HG02938 (cell line): ENCODE measurements at regions not wholly inside any gene's neighbourhood (a gene's known extent, or its start where the extent isn't known, plus 50 kb on each side); places are given as distances from the start of the nearest gene placed in this dataset.
"Not testable (repeated sequence)": the region's sequence is repeated elsewhere in the genome, so short reads cannot be mapped to it uniquely, and the experiment has no call there.

Experiments used
- ATAC-seq: cut with Tn5 transposase; IDR thresholded peaks from one replicate; pipeline ENCODE4 v1.9.1; 2021; ENCODE audit warnings: mild to moderate bottlenecking, moderate library complexity; ENCODE audit not compliant: unreplicated experiment

DNA sequence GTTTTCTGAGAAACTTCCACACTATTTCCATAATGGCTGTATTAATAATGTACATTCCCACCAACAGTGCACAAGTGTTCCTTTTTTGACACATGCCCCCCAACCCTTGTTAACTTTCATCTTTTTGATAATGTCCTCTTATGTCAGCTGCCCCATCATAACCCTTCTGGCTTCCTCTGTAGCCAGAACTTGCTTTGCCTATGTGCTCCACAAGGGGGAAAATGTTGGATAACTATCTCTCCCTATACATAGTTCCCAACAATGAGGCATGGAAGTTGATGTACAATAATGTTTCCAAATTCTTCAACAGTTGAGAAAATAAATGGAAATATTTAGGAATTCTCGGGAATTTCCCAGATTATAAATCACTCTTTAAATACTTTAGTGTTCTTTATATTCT, 142.9 kb downstream of the ASB9 start:
- no peak for ATAC-seq

DNA sequence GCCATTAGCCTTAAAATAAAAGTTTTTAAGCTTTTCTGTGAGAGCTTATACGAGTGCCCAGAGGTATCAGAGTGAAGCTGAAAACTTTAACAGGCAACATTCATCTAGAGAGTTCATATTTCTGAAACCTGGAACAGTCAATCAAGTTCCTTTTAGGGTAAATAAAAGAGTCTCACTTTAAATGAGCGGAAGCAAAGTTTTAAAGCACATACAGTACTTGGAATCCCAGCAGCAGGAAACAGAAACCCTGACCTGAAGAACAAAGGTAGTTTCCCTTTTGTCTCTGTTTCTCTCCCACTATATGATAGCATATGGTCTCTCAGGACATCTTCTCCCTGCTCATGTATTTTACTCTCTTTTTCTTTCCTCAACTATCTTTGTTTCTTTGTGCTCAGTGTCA, 153.0 kb downstream of the ASB9 start:
- ATAC-seq = no peak

DNA sequence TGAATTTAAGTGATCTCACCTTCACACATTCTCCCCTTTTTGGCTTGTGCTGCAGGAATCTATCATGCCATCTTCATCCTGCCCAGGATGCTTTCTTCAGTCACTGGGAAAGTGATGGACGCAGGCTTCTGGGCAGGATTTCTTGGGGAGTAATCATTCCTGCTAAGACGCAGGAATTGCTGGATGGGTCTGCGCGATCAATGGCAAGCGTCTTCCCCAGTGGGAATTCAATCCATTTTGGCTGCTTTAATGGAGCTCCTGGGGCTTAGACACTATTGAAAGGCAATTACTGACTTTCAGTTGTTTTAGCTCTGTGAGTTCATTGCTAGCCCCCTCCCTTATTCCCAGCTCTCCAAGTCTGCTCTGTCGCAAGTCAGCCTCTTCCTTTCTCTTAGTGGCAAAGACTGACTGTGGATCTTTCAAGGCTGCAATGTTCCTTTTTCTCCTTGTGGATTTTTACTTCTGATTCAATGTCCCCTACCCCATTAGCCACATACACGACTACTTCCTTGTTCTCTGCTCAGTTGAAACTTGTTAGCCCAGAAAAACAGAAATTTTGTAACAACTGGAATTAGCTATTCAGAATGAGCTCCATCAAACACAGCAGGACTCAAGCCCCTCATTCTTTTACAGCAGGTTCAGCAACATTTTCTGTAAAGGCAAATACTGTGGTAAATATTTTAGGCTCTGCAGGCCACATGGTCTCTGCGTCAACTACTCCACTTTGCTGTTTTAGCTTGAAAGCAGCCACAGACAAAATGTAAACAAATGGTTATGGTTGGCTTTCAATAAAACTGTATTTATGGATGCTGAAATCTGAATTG, 154.9 kb downstream of the ASB9 start:
- ATAC-seq = no peak

DNA sequence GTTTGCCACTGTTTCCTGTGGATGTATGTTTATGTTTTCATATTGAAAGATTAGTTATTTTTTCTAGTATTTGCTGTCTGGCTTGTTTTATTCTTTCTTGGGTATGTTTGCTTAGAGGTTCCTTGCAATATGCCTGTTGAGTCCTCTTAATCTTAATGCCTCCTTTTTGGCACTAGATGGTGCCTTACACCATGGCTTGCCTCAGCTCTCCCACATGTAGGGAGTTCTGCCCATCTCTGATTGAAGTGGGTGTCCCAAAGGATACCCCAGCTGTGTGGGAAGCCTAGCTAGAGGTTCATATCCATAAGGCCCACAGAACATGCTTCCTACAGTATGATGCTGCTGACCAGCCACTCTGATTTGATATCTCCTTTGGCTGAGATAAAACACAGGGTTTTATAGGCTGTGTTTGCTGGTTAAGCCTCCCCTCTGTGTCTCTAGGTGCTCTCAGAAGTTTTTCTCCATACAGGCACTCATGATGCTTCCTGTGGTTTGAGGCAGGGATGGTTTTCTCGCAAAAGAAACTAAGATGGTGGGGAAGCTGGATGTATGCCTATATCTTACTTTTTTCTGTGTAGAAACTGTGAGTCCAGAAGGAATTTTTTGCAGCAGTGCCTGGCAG, 162.4 kb downstream of the ASB9 start:
- no peak for ATAC-seq

DNA sequence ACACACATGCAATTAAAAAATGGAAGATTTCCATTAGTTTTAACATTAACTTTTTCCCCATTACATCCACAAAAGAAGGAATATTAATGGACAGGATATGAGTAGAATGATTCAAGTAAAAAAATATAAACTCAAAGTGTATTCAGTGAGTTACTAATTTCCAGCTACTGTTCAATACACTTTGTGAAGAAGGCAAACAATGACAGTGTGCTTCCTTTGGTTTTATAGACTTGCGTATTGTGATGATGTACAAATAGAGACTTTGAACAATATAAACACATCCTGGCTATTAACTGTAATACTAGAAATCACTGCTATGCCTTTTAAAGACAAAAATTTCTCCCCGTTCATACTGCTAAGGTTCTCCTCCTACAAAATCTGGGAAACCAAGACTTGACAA, 171.4 kb downstream of the ASB9 start:
- ATAC-seq = no peak

DNA sequence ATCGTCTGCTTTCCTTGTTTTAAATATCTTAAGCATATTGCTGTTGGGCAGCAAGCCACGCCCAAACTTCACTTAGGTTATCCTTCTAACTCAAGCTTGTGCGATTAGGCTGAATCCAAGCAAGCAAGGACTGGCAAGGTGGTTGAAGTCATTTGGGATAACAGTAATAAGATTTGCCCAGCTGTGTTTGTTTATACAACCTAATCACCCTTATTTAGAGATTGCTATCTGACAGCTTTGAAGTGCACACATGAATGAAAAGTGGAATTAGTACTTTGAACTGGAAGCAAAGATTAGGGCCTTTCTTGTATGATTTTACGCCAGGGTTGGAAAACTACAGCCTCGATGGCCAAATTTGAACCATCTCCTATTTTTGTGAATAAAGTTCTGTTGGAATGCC, 182.1 kb downstream of the ASB9 start:
- no peak for ATAC-seq

DNA sequence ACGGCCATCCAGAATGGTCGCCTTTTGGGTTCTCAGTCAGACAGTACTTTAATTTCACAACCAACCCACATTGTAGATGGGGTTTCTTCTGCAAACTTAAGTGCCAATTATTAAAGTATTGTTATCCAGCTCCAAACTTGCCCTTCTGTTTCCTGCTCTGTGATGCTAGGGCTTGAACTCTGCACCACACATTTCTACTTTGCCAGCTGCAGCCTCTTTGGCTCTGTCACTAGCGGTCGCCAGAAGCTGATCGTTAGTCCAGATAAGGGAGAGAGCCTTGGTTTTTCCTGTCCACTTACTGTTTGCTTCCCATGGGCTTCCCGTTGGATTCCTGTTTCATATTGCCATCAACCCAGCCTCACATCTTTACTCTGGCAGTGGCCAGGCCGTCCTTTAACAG, 196.6 kb downstream of the ASB9 start:
- ATAC-seq = no peak

DNA sequence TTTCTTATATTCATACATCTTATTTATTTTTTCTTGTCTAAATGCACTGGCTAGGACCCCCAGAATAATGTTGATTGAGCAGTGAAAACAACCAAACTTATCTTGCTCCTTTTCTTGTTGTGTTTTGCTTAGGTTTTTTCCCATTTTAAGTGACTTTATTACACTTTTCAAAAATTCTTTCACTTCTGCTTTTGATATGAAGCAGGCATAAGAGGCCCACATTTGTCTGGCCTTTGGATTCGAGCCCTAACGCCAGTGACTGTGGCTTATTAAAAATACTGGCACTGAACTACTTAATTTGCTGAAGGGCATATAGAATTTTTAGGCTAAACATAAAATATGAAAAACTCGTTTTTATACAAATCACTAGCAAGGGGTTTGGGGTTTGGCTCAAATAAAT, 197.0 kb downstream of the ASB9 start:
- no peak for ATAC-seq

DNA sequence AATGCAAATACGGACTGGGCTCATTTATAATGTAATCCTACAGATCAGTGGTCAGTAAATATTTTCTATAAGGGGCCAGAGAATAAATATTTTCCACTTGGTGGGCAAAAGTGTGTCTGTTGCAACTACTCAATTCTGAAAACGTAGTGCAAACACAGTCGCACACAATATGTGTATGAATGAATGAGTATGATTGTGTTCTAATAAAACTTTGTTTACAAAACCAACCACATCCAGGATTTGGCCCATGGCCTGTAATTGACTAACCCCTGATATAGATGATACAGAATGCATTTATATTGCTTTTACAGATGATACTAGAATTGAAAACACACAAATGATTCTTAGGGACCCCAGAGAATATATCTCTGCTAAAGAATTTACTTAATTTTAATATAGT, 197.6 kb downstream of the ASB9 start:
- ATAC-seq = no peak

DNA sequence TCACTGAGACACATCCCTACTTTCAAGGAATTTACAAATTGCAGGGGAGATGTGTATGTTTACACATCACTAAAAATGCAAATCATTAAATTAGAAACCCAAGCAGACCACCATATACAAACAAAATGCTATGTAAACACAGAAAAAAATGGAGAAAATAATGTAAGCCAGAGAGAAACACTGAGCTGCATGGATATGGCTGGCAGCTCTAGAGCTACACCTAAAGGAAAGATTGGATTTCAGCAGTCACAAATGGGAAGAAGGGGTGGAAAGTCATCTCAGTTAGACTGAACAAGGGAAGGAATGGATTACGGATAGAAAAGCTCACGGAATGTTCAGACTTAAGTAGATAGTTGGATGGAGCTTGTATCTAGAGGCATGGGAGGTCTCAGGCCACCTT, 186.3 kb downstream of the MOSPD2 start:
- no peak for ATAC-seq

DNA sequence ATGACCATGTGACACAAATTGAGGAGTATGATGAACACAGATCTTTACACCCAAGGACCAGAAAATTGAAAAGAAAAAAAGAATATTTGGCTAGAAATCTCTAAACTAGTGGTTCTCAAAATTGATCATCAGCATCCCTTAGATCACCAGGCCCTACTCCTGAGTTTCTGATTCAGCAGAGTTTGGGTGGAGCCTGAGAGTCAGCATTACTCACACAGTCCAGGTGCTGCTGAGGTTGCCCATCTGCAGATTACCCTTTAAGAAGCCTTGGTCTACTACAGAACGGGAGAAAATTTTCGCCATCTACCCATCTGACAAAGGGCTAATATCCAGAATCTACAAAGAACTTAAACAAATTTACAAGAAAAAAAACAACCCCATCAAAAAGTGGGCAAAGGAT, 182.8 kb downstream of the MOSPD2 start:
- no peak for ATAC-seq

DNA sequence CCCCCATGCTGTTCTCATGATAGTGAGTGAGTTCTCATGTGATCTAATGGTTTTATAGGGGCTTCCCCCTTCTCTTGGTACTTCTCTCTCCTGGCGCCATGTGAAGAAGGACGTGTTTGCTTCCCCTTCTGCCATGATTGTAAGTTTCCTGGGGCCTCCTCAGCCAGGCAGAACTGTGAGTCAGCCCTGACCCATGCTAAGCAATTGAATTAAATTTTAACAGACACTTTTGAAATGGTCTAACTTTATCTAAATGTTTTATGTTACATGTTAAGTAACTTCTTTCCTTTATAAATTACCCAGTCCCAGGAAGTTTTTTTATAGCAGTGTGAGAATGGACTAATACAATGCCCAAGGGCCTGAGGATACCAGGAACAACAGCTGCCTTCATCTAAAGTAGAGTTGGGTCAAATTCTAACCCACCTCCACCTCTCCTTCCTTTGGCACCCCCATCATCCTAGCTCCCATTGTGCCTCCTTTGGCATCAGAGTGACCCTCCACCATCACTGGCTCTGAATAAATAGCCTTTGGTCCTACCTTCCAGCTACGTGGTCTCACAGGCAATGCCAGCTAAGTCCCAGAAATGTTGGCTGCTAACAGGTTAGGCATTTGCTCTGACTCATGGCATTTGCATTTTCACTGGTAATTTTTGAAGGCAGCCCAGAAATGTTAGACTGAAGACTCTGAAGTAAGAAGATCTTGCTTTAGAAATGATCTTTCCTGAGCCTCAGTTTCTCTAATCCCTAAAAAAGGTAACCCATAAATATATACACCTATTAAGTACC, 182.1 kb downstream of the MOSPD2 start:
- ATAC-seq = no peak

DNA sequence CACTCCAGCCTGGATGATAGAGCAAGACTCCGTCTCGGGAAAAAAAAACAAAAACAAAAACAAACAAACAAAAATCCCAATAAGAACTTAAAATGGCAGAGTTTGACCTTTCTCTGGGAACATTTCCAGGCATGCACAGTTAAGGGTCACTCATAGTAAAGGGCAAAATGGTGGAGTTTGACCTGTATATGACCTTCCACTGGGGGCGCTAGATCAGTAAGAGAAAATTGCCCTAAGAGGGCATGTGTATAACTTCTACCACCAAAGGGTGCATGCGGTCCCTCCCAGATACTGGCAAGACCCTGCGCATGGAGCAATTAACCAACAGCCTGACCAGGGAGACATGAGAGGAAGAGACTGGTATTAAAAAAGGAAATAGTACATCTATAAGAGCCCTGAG, 177.2 kb downstream of the MOSPD2 start:
- no peak for ATAC-seq

DNA sequence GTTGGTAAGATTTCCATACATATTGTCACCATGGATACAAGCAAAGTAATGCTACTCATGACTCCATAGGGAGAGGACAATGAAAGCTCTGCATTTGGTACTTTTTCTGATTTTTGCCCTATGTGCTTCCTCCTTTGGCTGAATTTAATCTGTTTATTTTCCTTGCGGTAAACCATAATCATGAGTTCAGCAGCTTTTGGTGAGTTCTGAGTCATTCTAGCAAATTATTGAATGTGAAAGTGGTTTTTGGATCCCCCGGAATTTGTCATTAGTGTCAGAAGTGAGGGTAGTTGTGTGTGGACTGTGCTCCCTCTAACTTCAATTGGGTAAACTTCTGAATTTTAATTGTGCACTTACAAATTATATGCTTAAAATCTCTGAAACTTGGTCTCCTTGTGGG, 170.3 kb downstream of the MOSPD2 start:
- no peak for ATAC-seq

DNA sequence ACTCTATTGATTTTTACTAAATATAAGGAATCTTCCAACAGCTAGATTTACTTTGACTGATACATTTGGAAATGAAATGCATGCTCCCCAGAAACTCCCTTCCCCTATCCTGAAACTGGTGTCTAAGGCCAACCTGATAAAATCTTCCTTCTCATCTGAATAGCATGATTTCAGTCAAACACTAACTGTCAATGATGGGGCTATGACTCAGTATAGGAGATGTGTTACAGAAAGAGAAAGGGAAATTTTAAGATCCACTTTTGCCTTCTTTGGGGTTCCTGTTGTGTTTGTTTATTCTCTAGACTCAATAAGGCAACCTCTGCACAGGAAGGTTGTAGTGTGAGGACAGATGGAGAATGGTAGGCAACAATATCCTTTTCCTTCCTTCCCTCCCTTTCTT, 160.7 kb downstream of the MOSPD2 start:
- no peak for ATAC-seq

DNA sequence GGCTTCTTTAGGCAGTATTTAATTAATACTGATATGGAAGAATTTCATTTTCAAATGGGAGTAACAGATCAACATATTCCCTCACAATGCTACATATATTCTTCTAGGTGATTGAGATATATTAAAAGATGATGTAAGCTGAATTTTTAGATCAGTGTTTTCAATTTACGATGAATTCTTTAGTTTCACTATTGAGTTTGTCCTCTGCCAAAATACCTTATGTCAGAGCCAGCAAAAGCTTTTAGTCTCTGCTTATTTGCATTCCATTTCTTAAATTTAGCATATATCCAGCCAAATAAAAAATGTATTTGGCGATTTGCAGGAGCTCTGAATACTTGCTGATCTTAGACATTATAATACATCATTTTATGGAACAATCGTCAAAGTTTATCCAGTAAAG, 144.3 kb downstream of the MOSPD2 start:
- ATAC-seq = no peak

DNA sequence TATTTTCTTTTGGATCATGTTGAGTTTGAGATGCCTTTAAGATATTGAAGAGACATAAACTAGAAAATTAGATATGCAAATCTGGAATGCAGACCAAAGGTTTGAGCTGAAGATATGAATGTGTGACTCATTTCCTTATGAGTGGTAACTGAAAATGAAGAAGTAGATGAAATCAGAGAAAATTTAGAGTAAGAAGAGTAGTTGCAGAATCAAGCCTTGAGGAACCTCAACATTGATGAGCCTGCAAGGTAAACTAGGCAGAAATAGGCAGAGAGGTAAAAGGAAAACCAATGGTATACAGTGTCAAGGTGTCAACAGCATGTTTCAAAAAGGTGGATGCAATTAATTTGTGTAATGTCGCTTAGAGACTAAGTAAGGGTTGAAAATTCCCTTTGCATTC, 142.8 kb downstream of the MOSPD2 start:
- ATAC-seq = no peak

DNA sequence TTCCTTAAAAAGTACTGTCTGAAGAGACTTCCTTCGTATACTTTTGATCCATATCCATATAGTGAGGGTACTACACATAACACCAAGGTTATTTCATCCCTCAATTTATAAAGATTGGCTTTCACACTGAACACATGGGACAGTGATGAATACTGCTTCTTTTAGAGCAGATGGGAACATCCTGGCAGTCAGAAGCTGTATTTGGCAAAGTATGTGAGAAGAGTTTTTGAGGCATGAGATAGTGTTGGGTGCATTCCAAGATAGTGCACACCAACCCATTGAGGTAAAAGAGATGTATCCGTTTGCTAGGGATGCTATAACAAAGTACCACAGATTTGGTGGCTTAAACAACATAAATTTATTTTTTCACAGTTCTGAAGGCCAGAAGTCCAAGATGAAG, 141.1 kb downstream of the MOSPD2 start:
- ATAC-seq = no peak

DNA sequence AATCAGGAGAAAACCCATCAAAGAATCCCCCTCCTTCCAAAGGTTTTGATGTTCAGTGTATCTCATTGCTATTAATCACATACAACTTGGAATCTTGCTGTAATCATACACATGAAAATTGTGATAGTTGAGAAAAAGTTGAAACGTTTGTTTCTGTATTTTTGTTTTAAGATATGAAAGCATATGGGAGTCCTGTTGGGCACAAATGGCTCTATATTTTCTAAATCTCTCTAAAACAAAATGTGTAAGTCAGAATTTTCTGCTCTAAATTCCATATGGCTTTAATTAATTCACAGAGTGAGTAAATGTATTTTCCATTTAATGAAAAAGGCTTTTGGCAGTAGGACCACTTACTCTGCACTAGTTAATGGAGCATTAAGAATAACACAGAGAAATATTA, 140.2 kb downstream of the MOSPD2 start:
- ATAC-seq = no peak

DNA sequence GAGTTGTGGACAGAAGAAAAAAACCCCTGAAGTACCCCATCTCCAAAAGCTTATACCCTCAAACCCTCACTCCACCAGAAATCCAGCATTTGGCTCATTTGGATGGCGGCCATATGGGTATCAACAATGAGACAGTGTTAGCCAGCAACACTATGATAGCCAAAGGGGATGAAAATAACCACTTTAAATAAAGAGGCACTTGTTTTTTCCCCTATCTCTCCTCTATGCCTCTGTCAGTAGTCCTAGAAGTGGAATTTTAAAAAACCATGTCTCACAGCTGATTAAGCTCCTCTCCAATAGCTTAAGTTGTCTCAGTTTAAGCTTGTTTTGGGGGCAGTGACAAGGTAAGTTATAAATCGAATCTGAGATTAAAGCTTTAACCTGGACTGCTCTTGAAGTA, 124.0 kb downstream of the MOSPD2 start:
- no peak for ATAC-seq

DNA sequence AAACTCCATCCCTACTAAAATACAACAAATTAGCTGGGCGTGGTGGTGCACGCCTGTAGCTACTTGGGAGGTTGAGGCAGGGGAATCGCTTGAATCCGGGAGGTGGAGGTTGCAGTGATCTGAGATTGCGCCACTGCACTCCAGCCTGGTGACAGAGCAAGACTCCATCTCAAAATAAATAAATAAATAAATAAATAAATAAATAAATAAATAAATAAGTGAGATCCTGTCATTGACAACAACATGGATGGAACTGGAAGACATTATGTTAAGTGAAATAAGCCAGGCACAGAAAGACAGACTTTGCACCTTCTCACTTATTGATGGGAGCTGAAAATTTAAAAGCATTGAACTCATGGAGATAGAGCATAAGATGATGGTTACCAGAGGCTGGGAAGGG, 111.2 kb downstream of the MOSPD2 start:
- not testable (repeated sequence) for ATAC-seq
